HG03280 (cell line): ENCODE measurements at regions not wholly inside any gene's neighbourhood (a gene's known extent, or its start where the extent isn't known, plus 50 kb on each side); places are given as distances from the start of the nearest gene placed in this dataset.
A peak's percentile ranks its signal among the peaks of the same experiment; 100 is the strongest.
"Not testable (repeated sequence)": the region's sequence is repeated elsewhere in the genome, so short reads cannot be mapped to it uniquely, and the experiment has no call there.

Experiments used
- ATAC-seq: cut with Tn5 transposase; IDR thresholded peaks from one replicate; pipeline ENCODE4 v1.9.1; 2021; ENCODE audit warnings: mild to moderate bottlenecking, moderate library complexity; ENCODE audit not compliant: unreplicated experiment

- ATAC-seq = not testable (repeated sequence)
Measured at GRCh38 chr18:12179029-12179428, 75.1 kb upstream of the CIDEA start.

GRCh38 chr18:12179697-12180577 is 74.2 kb upstream of the CIDEA start:
- ATAC-seq = not testable (repeated sequence)

GRCh38 chr18:12198797-12199196 is 55.4 kb upstream of the CIDEA start:
- not testable (repeated sequence) for ATAC-seq

GRCh38 chr18:12200186-12200585 is 54.0 kb upstream of the CIDEA start:
- peak; percentile 94 for ATAC-seq
